ACHN (cell line): ENCODE measurements at regions not wholly inside any gene's neighbourhood (a gene's known extent, or its start where the extent isn't known, plus 50 kb on each side); places are given as distances from the start of the nearest gene placed in this dataset.

Experiments
- DNase-seq: peaks from one replicate; pipeline ENCODE4 v3.0.0-alpha.2; 2015
- in situ Hi-C: cut with HindIII; loops from 2 replicates; pipeline ENCODE4 v1.10.0; 2017; ENCODE audit warnings: low sequenced_read_pairs, low pct_ligation_motif_present, low pct_unique_long_range_greater_than_20kb

- DNase-seq, result no peak
- in situ Hi-C loops, result no loop called here
Measured at GRCh38 chr1:198856601-198857000, 217.8 kb downstream of the PTPRC start.

- peak; percentile 31 for DNase-seq
- in situ Hi-C loops, result no loop called here
Measured at GRCh38 chr1:198858033-198858432, 219.2 kb downstream of the PTPRC start.

- in situ Hi-C loops, result no loop called here
- DNase-seq, result no peak
Measured at GRCh38 chr1:198860371-198860770, 221.5 kb downstream of the PTPRC start.

GRCh38 chr1:198861636-198862035 lies 222.8 kb downstream of the PTPRC start:
- in situ Hi-C loops, result no loop called here
- DNase-seq, result no peak

- DNase-seq, result no peak
- in situ Hi-C loops, result no loop called here
Measured at GRCh38 chr1:198864695-198865094, 225.9 kb downstream of the PTPRC start.

GRCh38 chr1:198865319-198865718 lies 226.5 kb downstream of the PTPRC start:
- DNase-seq, result no peak
- in situ Hi-C loops, result no loop called here

GRCh38 chr1:198867182-198867581 lies 228.3 kb downstream of the PTPRC start:
- DNase-seq, result no peak
- in situ Hi-C loops, result no loop called here

GRCh38 chr1:198873696-198874230 lies 234.9 kb downstream of the PTPRC start:
- in situ Hi-C loops, result no loop called here
- DNase-seq, result no peak

GRCh38 chr1:198876371-198876871 lies 237.6 kb downstream of the PTPRC start:
- in situ Hi-C loops, result no loop called here
- no peak for DNase-seq

GRCh38 chr1:198878566-198878965 lies 239.7 kb downstream of the PTPRC start:
- in situ Hi-C loops, result no loop called here
- no peak for DNase-seq

- no peak for DNase-seq
Measured at GRCh38 chr1:198879711-198880306, 241.0 kb downstream of the PTPRC start.

GRCh38 chr1:198880397-198880796 lies 241.6 kb downstream of the PTPRC start:
- DNase-seq, result no peak
- in situ Hi-C loops, result no loop called here

More at GRCh38 chr1:198879711-198880306, 241.0 kb downstream of the PTPRC start:
- in situ Hi-C loops, result no loop called here

GRCh38 chr1:198880818-198881597 lies 242.2 kb downstream of the PTPRC start:
- DNase-seq, result peak; percentile 95

GRCh38 chr1:198883184-198883583 lies 244.3 kb downstream of the PTPRC start:
- no peak for DNase-seq
- in situ Hi-C loops, result no loop called here

More at GRCh38 chr1:198880818-198881597, 242.2 kb downstream of the PTPRC start:
- in situ Hi-C loops, result no loop called here

GRCh38 chr1:198887866-198888265 lies 249.0 kb downstream of the PTPRC start:
- in situ Hi-C loops, result no loop called here

GRCh38 chr1:198888379-198888943 lies 249.6 kb downstream of the PTPRC start:
- in situ Hi-C loops, result no loop called here

More at GRCh38 chr1:198887866-198888265, 249.0 kb downstream of the PTPRC start:
- DNase-seq, result no peak

GRCh38 chr1:198889101-198889500 lies 250.3 kb downstream of the PTPRC start:
- no peak for DNase-seq
- in situ Hi-C loops, result no loop called here

More at GRCh38 chr1:198888379-198888943, 249.6 kb downstream of the PTPRC start:
- DNase-seq, result no peak

- no peak for DNase-seq
- in situ Hi-C loops, result no loop called here
Measured at GRCh38 chr1:198889749-198890148, 250.9 kb downstream of the PTPRC start.

- in situ Hi-C loops, result no loop called here
- DNase-seq, result no peak
Measured at GRCh38 chr1:198890214-198890930, 251.5 kb downstream of the PTPRC start.
